ENCODE measurements at regions not wholly inside any gene's neighbourhood (a gene's known extent, or its start where the extent isn't known, plus 50 kb on each side); places are given as distances from the start of the nearest gene placed in this dataset.
"Not testable (repeated sequence)": the region's sequence is repeated elsewhere in the genome, so short reads cannot be mapped to it uniquely, and the experiment has no call there.

DNA sequence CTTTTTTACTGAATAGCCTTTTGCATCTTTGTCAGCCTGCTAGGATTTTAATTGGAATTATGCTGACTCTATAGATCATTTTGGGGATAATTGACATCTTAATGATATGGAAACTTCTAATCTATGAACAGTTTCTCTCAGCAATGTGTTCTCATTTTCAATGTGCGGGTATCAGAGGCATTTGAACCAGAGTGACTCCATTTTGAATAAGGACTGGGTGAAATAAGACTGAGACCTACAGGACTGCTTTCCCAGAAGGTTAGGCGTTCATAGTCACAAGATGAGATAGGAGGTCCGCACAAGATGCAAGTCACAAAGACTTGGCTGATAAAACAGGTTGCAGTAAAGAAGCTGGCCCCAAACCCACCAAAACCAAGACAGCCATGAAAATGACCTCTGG, 140.5 kb downstream of the IGLL1 start:
- not testable (repeated sequence) for H3K9me3 ChIP-seq (ENCODE audit: low read length); H2AFZ ChIP-seq (ENCODE audit: low read length); H3K4me3 ChIP-seq (ENCODE audit: low read depth, low read length, poor library complexity, severe bottlenecking); H4K20me1 ChIP-seq (ENCODE audit: insufficient read depth, low read length); H3K36me3 ChIP-seq (ENCODE audit: insufficient read depth, low read length); H3K9me2 ChIP-seq (ENCODE audit: low read depth, low read length); H3K27ac ChIP-seq (ENCODE audit: low read depth, low read length, poor library complexity, severe bottlenecking); H3K4me2 ChIP-seq (ENCODE audit: low read length); H3K9ac ChIP-seq (ENCODE audit: low read length); H3K79me2 ChIP-seq (ENCODE audit: insufficient read depth, low read length); H3K4me1 ChIP-seq (ENCODE audit: insufficient read depth, low read length, severe bottlenecking); H3K27me3 ChIP-seq (ENCODE audit: insufficient read depth, low read length); H3F3A ChIP-seq (ENCODE audit: insufficient read depth, low read length)

- Histone ChIP-seq H3K36me3 (ENCODE audit: insufficient read depth, low read length) (no peaks in the 10 kb centered on the region; the same call in 1 of the 2 replicates), H4K20me1 (ENCODE audit: insufficient read depth, low read length) (no peaks in the 10 kb centered on the region), H3K27me3 (ENCODE audit: insufficient read depth, low read length) (no peaks in the 10 kb centered on the region), H3K4me1 (ENCODE audit: insufficient read depth, low read length, severe bottlenecking) (peaks cover 8% of the 10 kb centered on the region), H3F3A (ENCODE audit: insufficient read depth, low read length) (no peaks in the 10 kb centered on the region), H3K4me2 (ENCODE audit: low read length) (no peak overlapping the region), H3K79me2 (ENCODE audit: insufficient read depth, low read length) (no peaks in the 10 kb centered on the region), H3K9me2 (ENCODE audit: low read depth, low read length) (no peaks in the 10 kb centered on the region), H2AFZ (ENCODE audit: low read length) (no peak overlapping the region), H3K9ac (ENCODE audit: low read length) (no peak overlapping the region), H3K4me3 (ENCODE audit: low read depth, low read length, poor library complexity, severe bottlenecking) (no peak overlapping the region), H3K27ac (ENCODE audit: low read depth, low read length, poor library complexity, severe bottlenecking) (no peak overlapping the region), H3K9me3 (ENCODE audit: low read length) (no peaks in the 10 kb centered on the region)
- TF ChIP-seq, protein P1, sequence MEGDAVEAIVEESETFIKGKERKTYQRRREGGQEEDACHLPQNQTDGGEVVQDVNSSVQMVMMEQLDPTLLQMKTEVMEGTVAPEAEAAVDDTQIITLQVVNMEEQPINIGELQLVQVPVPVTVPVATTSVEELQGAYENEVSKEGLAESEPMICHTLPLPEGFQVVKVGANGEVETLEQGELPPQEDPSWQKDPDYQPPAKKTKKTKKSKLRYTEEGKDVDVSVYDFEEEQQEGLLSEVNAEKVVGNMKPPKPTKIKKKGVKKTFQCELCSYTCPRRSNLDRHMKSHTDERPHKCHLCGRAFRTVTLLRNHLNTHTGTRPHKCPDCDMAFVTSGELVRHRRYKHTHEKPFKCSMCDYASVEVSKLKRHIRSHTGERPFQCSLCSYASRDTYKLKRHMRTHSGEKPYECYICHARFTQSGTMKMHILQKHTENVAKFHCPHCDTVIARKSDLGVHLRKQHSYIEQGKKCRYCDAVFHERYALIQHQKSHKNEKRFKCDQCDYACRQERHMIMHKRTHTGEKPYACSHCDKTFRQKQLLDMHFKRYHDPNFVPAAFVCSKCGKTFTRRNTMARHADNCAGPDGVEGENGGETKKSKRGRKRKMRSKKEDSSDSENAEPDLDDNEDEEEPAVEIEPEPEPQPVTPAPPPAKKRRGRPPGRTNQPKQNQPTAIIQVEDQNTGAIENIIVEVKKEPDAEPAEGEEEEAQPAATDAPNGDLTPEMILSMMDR (IDR thresholded peaks at IDR 0.05; ENCODE audit: low read length): no peak
- no peak for TF ChIP-seq EZH2 (IDR thresholded peaks at IDR 0.05; ENCODE audit: borderline replicate concordance, low read length)
These were observed 141.9 kb downstream of the IGLL1 start for GRCh38 chr22:23438216-23438615.

DNA sequence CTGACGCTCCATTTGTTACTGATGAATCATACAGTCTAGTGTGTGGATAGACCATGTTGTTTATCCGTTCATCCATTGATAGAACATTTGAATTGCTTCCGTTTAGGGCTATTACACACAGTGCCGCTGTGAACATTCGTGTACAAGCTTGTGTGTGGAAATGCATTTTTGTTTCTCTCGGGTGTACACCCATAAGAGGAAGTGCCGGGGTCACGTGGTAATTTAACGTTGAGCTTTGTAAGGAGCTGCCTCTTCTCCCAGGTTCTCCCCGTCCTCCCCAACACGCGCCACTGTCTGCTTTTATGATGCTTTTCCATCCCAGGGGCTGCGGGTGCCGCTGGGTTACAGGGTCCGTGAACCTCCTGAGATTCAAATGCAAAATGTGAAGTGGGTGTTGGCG, 142.3 kb downstream of the IGLL1 start:
- Histone ChIP-seq H3K27me3 (ENCODE audit: insufficient read depth, low read length) (no peaks in the 10 kb centered on the region), H3K79me2 (ENCODE audit: insufficient read depth, low read length) (no peaks in the 10 kb centered on the region), H3K4me1 (ENCODE audit: insufficient read depth, low read length, severe bottlenecking) (peaks cover 12% of the 10 kb centered on the region), H4K20me1 (ENCODE audit: insufficient read depth, low read length) (no peaks in the 10 kb centered on the region), H3K36me3 (ENCODE audit: insufficient read depth, low read length) (no peaks in the 10 kb centered on the region; the same call in 1 of the 2 replicates), H3F3A (ENCODE audit: insufficient read depth, low read length) (no peaks in the 10 kb centered on the region), H3K9ac (ENCODE audit: low read length) (no peak overlapping the region), H3K9me2 (ENCODE audit: low read depth, low read length) (no peaks in the 10 kb centered on the region), H3K4me2 (ENCODE audit: low read length) (no peak overlapping the region), H3K4me3 (ENCODE audit: low read depth, low read length, poor library complexity, severe bottlenecking) (no peak overlapping the region), H2AFZ (ENCODE audit: low read length) (no peak overlapping the region), H3K27ac (ENCODE audit: low read depth, low read length, poor library complexity, severe bottlenecking) (no peak overlapping the region), H3K9me3 (ENCODE audit: low read length) (no peaks in the 10 kb centered on the region)
- no peak for TF ChIP-seq EZH2 (IDR thresholded peaks at IDR 0.05; ENCODE audit: borderline replicate concordance, low read length)
- TF ChIP-seq, protein P1 (IDR thresholded peaks at IDR 0.05; ENCODE audit: low read length): no peak

- not testable (repeated sequence) for H3K27ac ChIP-seq (ENCODE audit: low read depth, low read length, poor library complexity, severe bottlenecking); H3K9me2 ChIP-seq (ENCODE audit: low read depth, low read length); H2AFZ ChIP-seq (ENCODE audit: low read length); H3K4me2 ChIP-seq (ENCODE audit: low read length); H3K27me3 ChIP-seq (ENCODE audit: insufficient read depth, low read length); H3K36me3 ChIP-seq (ENCODE audit: insufficient read depth, low read length); H3K9ac ChIP-seq (ENCODE audit: low read length); H3F3A ChIP-seq (ENCODE audit: insufficient read depth, low read length); H3K9me3 ChIP-seq (ENCODE audit: low read length); H3K4me3 ChIP-seq (ENCODE audit: low read depth, low read length, poor library complexity, severe bottlenecking); H3K79me2 ChIP-seq (ENCODE audit: insufficient read depth, low read length); H4K20me1 ChIP-seq (ENCODE audit: insufficient read depth, low read length)
- H3K4me1 ChIP-seq (ENCODE audit: insufficient read depth, low read length, severe bottlenecking): peaks cover 20% of the 10 kb centered on the region
These were observed 143.0 kb downstream of the IGLL1 start for GRCh38 chr22:23437107-23437395.

DNA sequence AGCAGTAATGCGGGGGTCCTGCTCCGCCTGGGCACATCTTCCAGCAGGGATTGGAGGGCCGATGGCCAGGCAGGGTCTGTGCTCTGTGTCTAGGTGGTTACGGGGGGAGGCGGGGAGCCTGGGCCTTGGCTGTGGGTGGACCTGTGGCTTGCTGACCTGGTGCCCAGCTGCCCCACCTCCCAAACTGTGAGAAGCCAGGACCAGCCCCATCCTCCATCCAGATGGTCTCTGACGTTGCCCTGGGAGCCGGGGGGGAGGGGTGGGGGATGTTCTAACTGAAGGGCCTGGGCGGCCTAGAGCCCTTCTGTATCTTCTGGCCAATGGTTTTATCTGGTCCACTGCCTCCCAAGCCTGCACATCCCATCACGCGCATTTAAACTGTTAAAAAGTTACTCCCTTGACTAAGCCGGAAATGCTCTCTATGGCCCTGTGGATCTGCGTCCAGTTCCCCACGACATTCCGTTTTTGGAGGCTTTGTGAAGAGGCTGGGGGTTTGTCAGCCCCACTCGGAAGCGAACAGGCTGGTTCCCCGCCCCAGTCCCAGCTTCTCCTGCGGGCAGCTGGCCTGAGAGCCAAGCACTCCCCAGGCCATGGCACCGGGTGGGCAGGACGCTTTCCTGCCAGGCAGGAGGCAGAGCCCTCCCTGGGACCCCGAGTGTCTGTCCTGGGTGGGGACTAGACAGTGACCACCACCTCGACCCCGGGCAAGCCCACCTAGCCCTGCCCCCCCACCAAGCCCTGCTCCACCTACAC, 143.6 kb downstream of the IGLL1 start:
- not testable (repeated sequence) for H3K36me3 ChIP-seq (ENCODE audit: insufficient read depth, low read length); H3K9ac ChIP-seq (ENCODE audit: low read length); H3K27ac ChIP-seq (ENCODE audit: low read depth, low read length, poor library complexity, severe bottlenecking); H3K79me2 ChIP-seq (ENCODE audit: insufficient read depth, low read length); H3K27me3 ChIP-seq (ENCODE audit: insufficient read depth, low read length); H3F3A ChIP-seq (ENCODE audit: insufficient read depth, low read length); H3K4me2 ChIP-seq (ENCODE audit: low read length); H3K4me3 ChIP-seq (ENCODE audit: low read depth, low read length, poor library complexity, severe bottlenecking); H4K20me1 ChIP-seq (ENCODE audit: insufficient read depth, low read length); H3K9me3 ChIP-seq (ENCODE audit: low read length); H3K9me2 ChIP-seq (ENCODE audit: low read depth, low read length); H2AFZ ChIP-seq (ENCODE audit: low read length)
- H3K4me1 ChIP-seq (ENCODE audit: insufficient read depth, low read length, severe bottlenecking): peaks cover 22% of the 10 kb centered on the region

GRCh38 chr22:23435186-23435585, 144.9 kb downstream of the IGLL1 start:
- not testable (repeated sequence) for H2AFZ ChIP-seq (ENCODE audit: low read length); H3K9me2 ChIP-seq (ENCODE audit: low read depth, low read length); H3K27me3 ChIP-seq (ENCODE audit: insufficient read depth, low read length); H3K9ac ChIP-seq (ENCODE audit: low read length); H3K4me3 ChIP-seq (ENCODE audit: low read depth, low read length, poor library complexity, severe bottlenecking); H3F3A ChIP-seq (ENCODE audit: insufficient read depth, low read length); H3K36me3 ChIP-seq (ENCODE audit: insufficient read depth, low read length); H3K27ac ChIP-seq (ENCODE audit: low read depth, low read length, poor library complexity, severe bottlenecking); H4K20me1 ChIP-seq (ENCODE audit: insufficient read depth, low read length); H3K4me2 ChIP-seq (ENCODE audit: low read length); H3K79me2 ChIP-seq (ENCODE audit: insufficient read depth, low read length); H3K9me3 ChIP-seq (ENCODE audit: low read length)
- peaks cover 26% of the 10 kb centered on the region for H3K4me1 ChIP-seq (ENCODE audit: insufficient read depth, low read length, severe bottlenecking)

Measured in OCI-LY1 (cell line).